H1 (cell line): ENCODE measurements at regions not wholly inside any gene's neighbourhood (a gene's known extent, or its start where the extent isn't known, plus 50 kb on each side); places are given as distances from the start of the nearest gene placed in this dataset.

Experiments used
- CTBP2 ChIP-seq: IDR thresholded peaks from 2 replicates; pipeline ENCODE4 v1.7.0; 2011; ENCODE audit warnings: borderline replicate concordance, mild to moderate bottlenecking, moderate library complexity, mixed read lengths, low read length; ENCODE audit not compliant: insufficient read depth, insufficient read length
- CTCF ChIP-seq, 3 experiments: IDR thresholded peaks; 1 replicate in 2 of 3; 2 replicates in 1 of 3; pipeline versions ENCODE4 v1.5.1 to v1.6.1; 2011; ENCODE audit warnings: low read length in 3 of 3, mild to moderate bottlenecking in 3 of 3, inconsistent platforms in 2 of 3, low read depth in 1 of 3, moderate library complexity in 1 of 3; ENCODE audit not compliant: insufficient read depth in 1 of 3; ENCODE audit errors: control extremely low read depth in 1 of 3
- EGR1 ChIP-seq: IDR thresholded peaks from 2 replicates; pipeline ENCODE4 v1.6.1; 2011; ENCODE audit warnings: low read depth, low read length, borderline replicate concordance
- NANOG ChIP-seq: IDR thresholded peaks from 2 replicates; pipeline ENCODE4 v1.6.1; 2011; ENCODE audit warnings: low read length, low read depth, mild to moderate bottlenecking, inconsistent platforms; ENCODE audit not compliant: insufficient read depth, poor library complexity, severe bottlenecking
- SRF ChIP-seq: IDR thresholded peaks from 2 replicates; pipeline ENCODE4 v1.6.1; 2011; ENCODE audit warnings: mild to moderate bottlenecking, low read depth, low read length, moderate library complexity

- no peak for TF ChIP-seq EGR1
- TF ChIP-seq SRF = no peak
- no peak for TF ChIP-seq CTBP2
- no peak for TF ChIP-seq NANOG
- no peak for TF ChIP-seq CTCF (IDR thresholded peaks at IDR 0.05; ENCODE audit: control extremely low read depth in 1 of 3, insufficient read depth in 1 of 3, low read depth in 1 of 3, low read length in 3 of 3)
These were observed 221.9 kb upstream of the RBBP8 start for GRCh38 chr18:22711192-22711685.
